B cell (primary cell): ENCODE measurements at regions not wholly inside any gene's neighbourhood (a gene's known extent, or its start where the extent isn't known, plus 50 kb on each side); places are given as distances from the start of the nearest gene placed in this dataset.

Experiments used
- ATAC-seq: fragments of 200-7000 bp; cut with Tn5 transposase; one replicate; pipeline ENCODE4 v1.10.0; 2021; ENCODE audit warnings: low read depth, mild to moderate bottlenecking, moderate number of reproducible peaks, moderate library complexity
- CTCF ChIA-PET: fragments of 350-600 bp; sonication (Branson Sonifier 250); formaldehyde crosslinking; loops from one replicate; lab custom pipeline; 2021; ENCODE audit warnings: antibody characterized with exemption, inconsistent platforms; lab: Charles Lee
- POLR2A ChIA-PET: fragments of 350-600 bp; sonication (Branson Sonifier 250); formaldehyde crosslinking; loops from one replicate; lab custom pipeline; 2021; ENCODE audit warnings: antibody characterized with exemption; lab: Charles Lee
- DNase-seq: peaks from one replicate; pipeline ENCODE4 v3.0.0; 2013
- H2AFZ ChIP-seq: 2 replicates; pipeline ENCODE4 v1.6.1; 2012; ENCODE audit warnings: mild to moderate bottlenecking, low read depth, low read length; ENCODE audit not compliant: insufficient read depth, poor library complexity, severe bottlenecking
- H3K27ac ChIP-seq, 2 donors: 1 replicate in 1 of 2; 2 replicates in 1 of 2; pipeline ENCODE4 v1.5.1; 2012 to 2013; ENCODE audit warnings: low read length in 2 of 2, mild to moderate bottlenecking in 2 of 2, moderate library complexity in 1 of 2
- H3K27me3 ChIP-seq, 4 experiments: fragments of 200-600 bp in 1 of 4; sonication (generic) in 1 of 4; replicated peaks in 1 of 4; 1 replicate in 2 of 4; 2 replicates in 2 of 4; pipeline versions ENCODE4 v1.6.1 to v1.7.0; 2013 to 2016; ENCODE audit warnings: low read length in 3 of 4, mild to moderate bottlenecking in 2 of 4, mixed read lengths in 1 of 4, moderate library complexity in 1 of 4; ENCODE audit not compliant: insufficient read depth in 4 of 4, control insufficient read depth in 3 of 4; ENCODE audit errors: control extremely low read depth in 1 of 4
- H3K36me3 ChIP-seq, 2 experiments: replicated peaks in 1 of 2; 1 replicate in 1 of 2; 2 replicates in 1 of 2; pipeline versions ENCODE4 v1.6.1 to v1.7.1; 2013; ENCODE audit warnings: low read length in 1 of 2; ENCODE audit not compliant: insufficient read depth in 2 of 2, control insufficient read depth in 1 of 2; ENCODE audit errors: control extremely low read depth in 1 of 2, extremely low read depth in 1 of 2
- H3K4me1 ChIP-seq, 2 donors: fragments of 200-600 bp in 1 of 2; sonication (generic) in 1 of 2; 1 replicate in 1 of 2; 2 replicates in 1 of 2; pipeline versions ENCODE4 v1.5.1 to v1.6.1; 2013 to 2017; ENCODE audit warnings: low read length in 2 of 2; ENCODE audit not compliant: control insufficient read depth in 2 of 2, insufficient read depth in 2 of 2
- H3K4me2 ChIP-seq: replicated peaks from 2 replicates; pipeline ENCODE3; 2012; ENCODE audit warnings: mild to moderate bottlenecking, low read depth, low read length; ENCODE audit not compliant: poor library complexity, severe bottlenecking
- H3K4me3 ChIP-seq, 5 experiments: fragments of 200-600 bp in 1 of 5; sonication (generic) in 1 of 5; 1 replicate in 3 of 5; 2 replicates in 2 of 5; pipeline versions ENCODE4 v1.5.1 to v1.7.0; 2011 to 2016; ENCODE audit warnings: low read length in 4 of 5, mild to moderate bottlenecking in 4 of 5, low read depth in 2 of 5, control low read depth in 1 of 5, moderate library complexity in 1 of 5; ENCODE audit not compliant: insufficient read depth in 1 of 5; ENCODE audit errors: control extremely low read depth in 1 of 5, extremely low read depth in 1 of 5
- H3K79me2 ChIP-seq: fragments of 200-600 bp; sonication (generic); one replicate; pipeline ENCODE4 v1.6.0; 2016; ENCODE audit warnings: low read length; ENCODE audit not compliant: control insufficient read depth, insufficient read depth
- H3K9ac ChIP-seq: fragments of 200-600 bp; sonication (generic); 2 replicates; pipeline ENCODE4 v1.6.1; 2017; ENCODE audit warnings: mild to moderate bottlenecking, low read length, moderate library complexity
- H3K9me3 ChIP-seq, 3 donors: one replicate each; pipeline versions ENCODE4 v1.6.1 to v1.7.1; 2013; ENCODE audit warnings: low read length in 2 of 3; ENCODE audit not compliant: control insufficient read depth in 2 of 3, insufficient read depth in 1 of 3; ENCODE audit errors: control extremely low read depth in 1 of 3
- H4K20me1 ChIP-seq: 2 replicates; pipeline ENCODE4 v1.6.0; 2012; ENCODE audit warnings: mild to moderate bottlenecking, low read length; ENCODE audit not compliant: insufficient read depth, control insufficient read depth, poor library complexity, severe bottlenecking
- H3K27ac Mint-ChIP-seq: one replicate; pipeline ENCODE4 v1.8.0; 2021; ENCODE audit warnings: mixed read lengths
- H3K27me3 Mint-ChIP-seq: one replicate; pipeline ENCODE4 v1.8.0; 2021; ENCODE audit warnings: mixed read lengths
- H3K4me1 Mint-ChIP-seq: one replicate; pipeline ENCODE4 v1.8.0; 2021; ENCODE audit warnings: mixed read lengths
- H3K4me3 Mint-ChIP-seq: one replicate; pipeline ENCODE4 v1.8.0; 2021; ENCODE audit warnings: mixed read lengths
- H3K9me3 Mint-ChIP-seq: one replicate; pipeline ENCODE4 v1.8.0; 2022; ENCODE audit warnings: mixed read lengths; ENCODE audit not compliant: insufficient read depth
- CTCF ChIP-seq: fragments of 200-600 bp; IDR thresholded peaks from one replicate; pipeline ENCODE4 v1.8.0; 2022; ENCODE audit warnings: antibody characterized with exemption, mild to moderate bottlenecking
- EZH2 ChIP-seq: IDR thresholded peaks from 2 replicates; pipeline ENCODE4 v1.6.1; 2012; ENCODE audit warnings: borderline replicate concordance, low read depth, mild to moderate bottlenecking, moderate library complexity, low read length; ENCODE audit not compliant: insufficient read depth, poor library complexity, severe bottlenecking
- WGBS: methylation state at CpG from one replicate; pipeline ENCODE4 v1.1.5; 2013; ENCODE audit warnings: missing lambda C conversion rate; ENCODE audit not compliant: insufficient coverage; 5-methylcytosine and 5-hydroxymethylcytosine counted together
- intact Hi-C: fragments of 100-400 bp; cut with micrococcal nuclease; formaldehyde crosslinking; loops from one replicate; pipeline ENCODE4 v1.10.0; 2022

DNA sequence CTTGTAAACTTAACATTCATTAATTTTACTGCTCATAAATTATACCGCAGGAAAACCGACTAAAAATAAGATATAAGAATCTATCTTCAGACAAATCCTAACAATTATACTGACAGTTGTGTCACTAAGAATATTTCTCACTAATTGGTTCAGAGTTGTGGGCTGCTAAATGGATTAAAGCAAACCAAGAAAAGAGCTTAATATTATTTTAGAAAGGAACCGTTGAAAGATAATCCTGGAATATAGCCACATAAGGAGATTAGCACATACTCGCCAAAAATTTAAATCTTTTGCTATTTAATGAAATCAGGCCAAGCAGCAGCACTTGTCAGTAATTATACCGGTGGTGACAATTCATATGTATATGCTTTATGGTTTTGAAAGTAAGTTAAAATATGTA, 132.8 kb downstream of the SLIT2 start:
- no peak for ATAC-seq
- CTCF ChIA-PET = no interaction called here
- H3K9me3 Mint-ChIP-seq = no peaks in the 10 kb centered on the region

More for the DNA sequence above, 132.8 kb downstream of the SLIT2 start:
- Mint-ChIP-seq H3K4me1 (no peaks in the 10 kb centered on the region), H3K27ac (no peak overlapping the region), H3K4me3 (no peak overlapping the region), H3K27me3 (peaks cover 3% of the 10 kb centered on the region)
- Histone ChIP-seq H4K20me1 (no peaks in the 10 kb centered on the region), H2AFZ (no peak overlapping the region), H3K9ac (no peak overlapping the region), H3K9me3 (no peaks in the 10 kb centered on the region), H3K4me1 (no peaks in the 10 kb centered on the region), H3K27ac (no peak overlapping the region), H3K27me3 (no peaks in the 10 kb centered on the region), H3K36me3 (no peaks in the 10 kb centered on the region), H3K4me3 (no peak overlapping the region), H3K4me2 (no peak overlapping the region), H3K79me2 (no peaks in the 10 kb centered on the region)
- TF ChIP-seq CTCF (no peak), EZH2 (no peak)
- intact Hi-C loops = no loop called here
- no peak for DNase-seq
- no CpG with 5 or more reads among the region's 5 CpGs for WGBS
- POLR2A ChIA-PET = no interaction called here
